Right lobe of liver (tissue), 4 donors: ENCODE measurements at regions not wholly inside any gene's neighbourhood (a gene's known extent, or its start where the extent isn't known, plus 50 kb on each side); places are given as distances from the start of the nearest gene placed in this dataset.

Experiments
- CTCF ChIP-seq, 4 donors: fragments of 200-600 bp in 3 of 4; fragments of 450-650 bp in 1 of 4; IDR thresholded peaks; one replicate each; pipeline versions ENCODE4 v1.5.1 to v1.8.0; 2016 to 2022; ENCODE audit warnings: antibody characterized with exemption in 4 of 4, mild to moderate bottlenecking in 2 of 4
- POLR2A ChIP-seq: fragments of 450-650 bp; IDR thresholded peaks from one replicate; pipeline ENCODE4 v1.6.1; 2017; ENCODE audit warnings: antibody characterized with exemption, mild to moderate bottlenecking
- donor health status: DM: no; HTN: no; CAD: no.
- donor health status: DM: no; HTN: no; CAD: no.
- donor health status: DM: no; HTN: yes; CAD: no.

- TF ChIP-seq CTCF (IDR thresholded peaks at IDR 0.05) (no peak), POLR2A (no peak)
Measured at GRCh38 chr10:108427146-108427545, 1262.6 kb upstream of the SORCS1 start.
